ENCODE measurements at regions not wholly inside any gene's neighbourhood (a gene's known extent, or its start where the extent isn't known, plus 50 kb on each side); places are given as distances from the start of the nearest gene placed in this dataset.

DNA sequence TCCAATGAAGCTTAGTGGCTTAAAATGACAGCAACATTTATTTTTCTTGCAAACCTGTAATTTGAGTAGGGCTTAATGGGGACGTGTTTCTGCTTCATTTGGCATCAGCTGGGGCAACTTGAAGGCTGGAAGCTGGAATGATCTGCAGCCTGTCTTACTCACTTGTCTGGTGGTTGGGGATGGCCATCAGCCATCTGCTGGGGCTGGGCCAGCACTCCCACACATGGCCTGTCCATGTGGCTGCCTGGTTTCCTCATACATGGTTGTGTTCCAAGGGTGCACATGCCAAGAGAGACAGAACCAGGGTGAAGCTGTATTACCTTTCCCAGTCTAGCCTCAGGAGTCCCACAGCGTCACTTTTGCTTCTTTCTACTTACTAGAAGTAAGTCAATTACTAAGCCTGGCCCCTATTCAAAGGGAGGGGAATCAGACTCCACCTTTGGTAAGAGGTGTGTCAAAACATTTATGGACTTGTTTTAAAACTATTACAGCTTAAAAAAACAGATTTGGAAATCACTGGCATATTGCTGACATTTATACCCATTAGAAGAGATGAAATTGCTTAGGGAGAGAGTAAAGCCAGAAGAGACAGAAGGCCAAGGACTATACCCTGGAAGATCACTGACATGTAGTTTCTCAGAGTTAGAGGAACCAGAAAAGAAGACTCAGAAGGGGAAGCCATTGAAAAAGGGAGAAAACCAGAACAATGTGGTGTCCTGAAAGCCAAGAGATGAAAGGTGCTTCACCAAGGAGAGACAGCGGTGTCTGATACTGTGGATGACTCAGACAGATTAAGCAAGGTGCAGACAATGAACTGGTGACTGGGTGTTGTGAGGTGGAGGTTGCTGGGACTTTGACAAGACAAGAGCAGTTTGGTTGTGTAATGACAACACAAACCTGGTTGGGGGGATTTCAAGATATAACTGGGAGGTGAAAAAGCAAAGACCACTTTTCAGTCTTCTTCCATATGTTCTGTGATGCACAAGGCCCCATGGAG, 345.2 kb downstream of the GJA1 start:
- TF ChIP-seq, protein P1, sequence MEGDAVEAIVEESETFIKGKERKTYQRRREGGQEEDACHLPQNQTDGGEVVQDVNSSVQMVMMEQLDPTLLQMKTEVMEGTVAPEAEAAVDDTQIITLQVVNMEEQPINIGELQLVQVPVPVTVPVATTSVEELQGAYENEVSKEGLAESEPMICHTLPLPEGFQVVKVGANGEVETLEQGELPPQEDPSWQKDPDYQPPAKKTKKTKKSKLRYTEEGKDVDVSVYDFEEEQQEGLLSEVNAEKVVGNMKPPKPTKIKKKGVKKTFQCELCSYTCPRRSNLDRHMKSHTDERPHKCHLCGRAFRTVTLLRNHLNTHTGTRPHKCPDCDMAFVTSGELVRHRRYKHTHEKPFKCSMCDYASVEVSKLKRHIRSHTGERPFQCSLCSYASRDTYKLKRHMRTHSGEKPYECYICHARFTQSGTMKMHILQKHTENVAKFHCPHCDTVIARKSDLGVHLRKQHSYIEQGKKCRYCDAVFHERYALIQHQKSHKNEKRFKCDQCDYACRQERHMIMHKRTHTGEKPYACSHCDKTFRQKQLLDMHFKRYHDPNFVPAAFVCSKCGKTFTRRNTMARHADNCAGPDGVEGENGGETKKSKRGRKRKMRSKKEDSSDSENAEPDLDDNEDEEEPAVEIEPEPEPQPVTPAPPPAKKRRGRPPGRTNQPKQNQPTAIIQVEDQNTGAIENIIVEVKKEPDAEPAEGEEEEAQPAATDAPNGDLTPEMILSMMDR (IDR thresholded peaks at IDR 0.05 in 2 of 3, conservative IDR thresholded peaks at IDR 0.05 in 1 of 3; ENCODE audit: control insufficient read depth in 2 of 3, extremely low read depth in 1 of 3, insufficient read depth in 1 of 3, low read depth in 3 of 3, low read length in 3 of 3), result no peak
- no peak for TF ChIP-seq PAX8 (IDR thresholded peaks at IDR 0.05)
- no peak for TF ChIP-seq RFX5 (IDR thresholded peaks at IDR 0.05; ENCODE audit: low read depth, low read length)
- no peak for TF ChIP-seq SMARCA5 (IDR thresholded peaks at IDR 0.05)
- no peak for TF ChIP-seq CEBPB (IDR thresholded peaks at IDR 0.05; ENCODE audit: borderline replicate concordance in 1 of 2, low read depth in 2 of 2, low read length in 2 of 2)
- TF ChIP-seq, protein P2, sequence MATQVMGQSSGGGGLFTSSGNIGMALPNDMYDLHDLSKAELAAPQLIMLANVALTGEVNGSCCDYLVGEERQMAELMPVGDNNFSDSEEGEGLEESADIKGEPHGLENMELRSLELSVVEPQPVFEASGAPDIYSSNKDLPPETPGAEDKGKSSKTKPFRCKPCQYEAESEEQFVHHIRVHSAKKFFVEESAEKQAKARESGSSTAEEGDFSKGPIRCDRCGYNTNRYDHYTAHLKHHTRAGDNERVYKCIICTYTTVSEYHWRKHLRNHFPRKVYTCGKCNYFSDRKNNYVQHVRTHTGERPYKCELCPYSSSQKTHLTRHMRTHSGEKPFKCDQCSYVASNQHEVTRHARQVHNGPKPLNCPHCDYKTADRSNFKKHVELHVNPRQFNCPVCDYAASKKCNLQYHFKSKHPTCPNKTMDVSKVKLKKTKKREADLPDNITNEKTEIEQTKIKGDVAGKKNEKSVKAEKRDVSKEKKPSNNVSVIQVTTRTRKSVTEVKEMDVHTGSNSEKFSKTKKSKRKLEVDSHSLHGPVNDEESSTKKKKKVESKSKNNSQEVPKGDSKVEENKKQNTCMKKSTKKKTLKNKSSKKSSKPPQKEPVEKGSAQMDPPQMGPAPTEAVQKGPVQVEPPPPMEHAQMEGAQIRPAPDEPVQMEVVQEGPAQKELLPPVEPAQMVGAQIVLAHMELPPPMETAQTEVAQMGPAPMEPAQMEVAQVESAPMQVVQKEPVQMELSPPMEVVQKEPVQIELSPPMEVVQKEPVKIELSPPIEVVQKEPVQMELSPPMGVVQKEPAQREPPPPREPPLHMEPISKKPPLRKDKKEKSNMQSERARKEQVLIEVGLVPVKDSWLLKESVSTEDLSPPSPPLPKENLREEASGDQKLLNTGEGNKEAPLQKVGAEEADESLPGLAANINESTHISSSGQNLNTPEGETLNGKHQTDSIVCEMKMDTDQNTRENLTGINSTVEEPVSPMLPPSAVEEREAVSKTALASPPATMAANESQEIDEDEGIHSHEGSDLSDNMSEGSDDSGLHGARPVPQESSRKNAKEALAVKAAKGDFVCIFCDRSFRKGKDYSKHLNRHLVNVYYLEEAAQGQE (IDR thresholded peaks at IDR 0.05; ENCODE audit: low read depth, low read length), result no peak
- TF ChIP-seq BACH1 (IDR thresholded peaks at IDR 0.05; ENCODE audit: borderline replicate concordance), result no peak
- no peak for TF ChIP-seq NR2C1 (IDR thresholded peaks at IDR 0.05)
- TF ChIP-seq POLR2A (IDR thresholded peaks at IDR 0.05; ENCODE audit: low read depth, low read length), result no peak
- TF ChIP-seq, protein P3, sequence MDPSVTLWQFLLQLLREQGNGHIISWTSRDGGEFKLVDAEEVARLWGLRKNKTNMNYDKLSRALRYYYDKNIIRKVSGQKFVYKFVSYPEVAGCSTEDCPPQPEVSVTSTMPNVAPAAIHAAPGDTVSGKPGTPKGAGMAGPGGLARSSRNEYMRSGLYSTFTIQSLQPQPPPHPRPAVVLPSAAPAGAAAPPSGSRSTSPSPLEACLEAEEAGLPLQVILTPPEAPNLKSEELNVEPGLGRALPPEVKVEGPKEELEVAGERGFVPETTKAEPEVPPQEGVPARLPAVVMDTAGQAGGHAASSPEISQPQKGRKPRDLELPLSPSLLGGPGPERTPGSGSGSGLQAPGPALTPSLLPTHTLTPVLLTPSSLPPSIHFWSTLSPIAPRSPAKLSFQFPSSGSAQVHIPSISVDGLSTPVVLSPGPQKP (IDR thresholded peaks at IDR 0.05; ENCODE audit: low read depth, low read length), result no peak
- TF ChIP-seq POU2F2 (IDR thresholded peaks at IDR 0.05; ENCODE audit: borderline replicate concordance, low read depth, low read length), result no peak

Measured in GM12878 (cell line).